H9 (cell line): ENCODE measurements at regions not wholly inside any gene's neighbourhood (a gene's known extent, or its start where the extent isn't known, plus 50 kb on each side); places are given as distances from the start of the nearest gene placed in this dataset.

Experiments
- DNase-seq: peaks from one replicate; pipeline ENCODE4 v3.0.0-alpha.2; 2017
- H2AFZ ChIP-seq: one replicate; pipeline ENCODE4 v1.6.1; 2013; ENCODE audit warnings: mild to moderate bottlenecking, low read length, control low read depth, moderate library complexity
- H2AK5ac ChIP-seq: 2 replicates; pipeline ENCODE4 v1.6.1; 2013; ENCODE audit warnings: low read length, control low read depth, mixed read lengths; ENCODE audit not compliant: insufficient read length
- H2BK120ac ChIP-seq: one replicate; pipeline ENCODE4 v1.6.1; 2013; ENCODE audit warnings: low read depth, mild to moderate bottlenecking, low read length, control low read depth, inconsistent platforms; ENCODE audit not compliant: poor library complexity, severe bottlenecking
- H2BK12ac ChIP-seq: 2 replicates; pipeline ENCODE4 v1.6.1; 2013; ENCODE audit warnings: low read length, control low read depth, mixed read lengths, low read depth; ENCODE audit not compliant: insufficient read length
- H2BK15ac ChIP-seq: 2 replicates; pipeline ENCODE4 v1.6.1; 2013; ENCODE audit warnings: low read depth, low read length, control low read depth
- H2BK20ac ChIP-seq: one replicate; pipeline ENCODE4 v1.6.1; 2013; ENCODE audit warnings: low read depth, mild to moderate bottlenecking, low read length, control low read depth, inconsistent platforms; ENCODE audit not compliant: poor library complexity, severe bottlenecking
- H2BK5ac ChIP-seq: 2 replicates; pipeline ENCODE4 v1.6.1; 2013; ENCODE audit warnings: low read length, control low read depth, mixed read lengths; ENCODE audit not compliant: insufficient read length
- H3K14ac ChIP-seq: 2 replicates; pipeline ENCODE4 v1.6.1; 2013; ENCODE audit warnings: low read length, control low read depth; ENCODE audit not compliant: insufficient read depth
- H3K18ac ChIP-seq: 2 replicates; pipeline ENCODE4 v1.6.1; 2013; ENCODE audit warnings: low read depth, mild to moderate bottlenecking, mixed read lengths, low read length, control low read depth; ENCODE audit not compliant: insufficient read length
- H3K23ac ChIP-seq: 2 replicates; pipeline ENCODE4 v1.6.1; 2013; ENCODE audit warnings: low read length, control low read depth, mixed read lengths, low read depth; ENCODE audit not compliant: insufficient read length
- H3K23me2 ChIP-seq: 2 replicates; pipeline ENCODE4 v1.6.1; 2013; ENCODE audit warnings: low read depth, mild to moderate bottlenecking, mixed read lengths, low read length, control low read depth; ENCODE audit not compliant: insufficient read length, poor library complexity, severe bottlenecking
- H3K27ac ChIP-seq: 2 replicates; pipeline ENCODE4 v1.5.1; 2013; ENCODE audit warnings: low read length, control low read depth, mixed read lengths, low read depth; ENCODE audit not compliant: insufficient read length
- H3K27me3 ChIP-seq: 2 replicates; pipeline ENCODE4 v1.6.1; 2013; ENCODE audit warnings: low read length, control low read depth, inconsistent platforms; ENCODE audit not compliant: insufficient read depth
- H3K4ac ChIP-seq: 2 replicates; pipeline ENCODE4 v1.6.1; 2013; ENCODE audit warnings: low read depth, mild to moderate bottlenecking, control low read depth, inconsistent platforms, low read length, moderate library complexity
- H3K4me1 ChIP-seq: 2 replicates; pipeline ENCODE4 v1.6.1; 2013; ENCODE audit warnings: low read length, control low read depth, inconsistent platforms; ENCODE audit not compliant: insufficient read depth
- H3K4me2 ChIP-seq: 2 replicates; pipeline ENCODE4 v1.6.1; 2013; ENCODE audit warnings: low read length, control low read depth, mixed read lengths; ENCODE audit not compliant: insufficient read length, insufficient read depth
- H3K56ac ChIP-seq: 2 replicates; pipeline ENCODE4 v1.6.1; 2013; ENCODE audit warnings: low read depth, mild to moderate bottlenecking, mixed read lengths, low read length, control low read depth; ENCODE audit not compliant: insufficient read length
- H3K79me1 ChIP-seq: 2 replicates; pipeline ENCODE4 v1.6.1; 2013; ENCODE audit warnings: low read depth, mild to moderate bottlenecking, moderate library complexity, low read length, control low read depth, inconsistent platforms; ENCODE audit not compliant: insufficient read depth, poor library complexity, severe bottlenecking
- H3K79me2 ChIP-seq: 2 replicates; pipeline ENCODE4 v1.6.1; 2013; ENCODE audit warnings: low read length, control low read depth, inconsistent platforms; ENCODE audit not compliant: insufficient read depth
- H3K9ac ChIP-seq: 2 replicates; pipeline ENCODE4 v1.6.1; 2013; ENCODE audit warnings: low read length, control low read depth, mixed read lengths; ENCODE audit not compliant: insufficient read length; ENCODE audit errors: extremely low read depth
- H3K9me3 ChIP-seq: one replicate; pipeline ENCODE4 v1.6.1; 2013; ENCODE audit warnings: low read depth, low read length, inconsistent platforms; ENCODE audit not compliant: control insufficient read depth
- H3T11ph ChIP-seq: one replicate; pipeline ENCODE4 v1.6.1; 2013; ENCODE audit warnings: mild to moderate bottlenecking, low read length, control low read depth, inconsistent platforms
- H4K20me1 ChIP-seq: one replicate; pipeline ENCODE4 v1.6.1; 2013; ENCODE audit not compliant: control insufficient read depth, insufficient read length, insufficient read depth
- H4K5ac ChIP-seq: 2 replicates; pipeline ENCODE4 v1.6.1; 2013; ENCODE audit warnings: low read depth, mild to moderate bottlenecking, mixed read lengths, low read length, control low read depth; ENCODE audit not compliant: insufficient read length
- H4K8ac ChIP-seq: replicated peaks from 2 replicates; pipeline ENCODE4 v1.6.1; 2013; ENCODE audit warnings: low read length, control low read depth, mixed read lengths, low read depth; ENCODE audit not compliant: insufficient read length
- H4K91ac ChIP-seq: 2 replicates; pipeline ENCODE4 v1.6.1; 2013; ENCODE audit warnings: low read depth, mild to moderate bottlenecking, moderate library complexity, mixed read lengths, low read length, control low read depth; ENCODE audit not compliant: insufficient read length
- H3K27ac Mint-ChIP-seq, 3 experiments: 2 replicates in 2 of 3; 3 replicates in 1 of 3; pipeline ENCODE4 v1.8.0; 2020 to 2021; ENCODE audit warnings: mixed read lengths in 3 of 3, mild to moderate bottlenecking in 1 of 3, moderate library complexity in 1 of 3
- H3K27me3 Mint-ChIP-seq: 2 replicates; pipeline ENCODE4 v1.8.0; 2021; ENCODE audit warnings: low read depth, mild to moderate bottlenecking, moderate library complexity, mixed read lengths
- H3K36me3 Mint-ChIP-seq, 3 experiments: 2 replicates in 2 of 3; 3 replicates in 1 of 3; pipeline ENCODE4 v1.8.0; 2020 to 2021; ENCODE audit warnings: low read depth in 3 of 3, mixed read lengths in 3 of 3; ENCODE audit not compliant: insufficient read depth in 1 of 3
- H3K4me1 Mint-ChIP-seq, 2 experiments: 2 replicates each; pipeline ENCODE4 v1.8.0; 2020; ENCODE audit warnings: mixed read lengths in 2 of 2
- H3K4me3 Mint-ChIP-seq, 2 experiments: 2 replicates in 1 of 2; 3 replicates in 1 of 2; pipeline ENCODE4 v1.8.0; 2020 to 2021; ENCODE audit warnings: mild to moderate bottlenecking in 2 of 2, mixed read lengths in 2 of 2, moderate library complexity in 1 of 2
- H3K9me3 Mint-ChIP-seq, 2 experiments: 2 replicates in 1 of 2; 3 replicates in 1 of 2; pipeline ENCODE4 v1.8.0; 2020; ENCODE audit warnings: mild to moderate bottlenecking in 2 of 2, mixed read lengths in 2 of 2, moderate library complexity in 1 of 2
- WGBS: extraction: QIAGEN DNeasy Blood & Tissue Kit; methylation state at CpG from one replicate; pipeline ENCODE4 v1.1.7; 2013; ENCODE audit warnings: missing lambda C conversion rate, low lambda C conversion rate, mixed read lengths; ENCODE audit not compliant: insufficient read length; ENCODE audit errors: extremely low coverage; 5-methylcytosine and 5-hydroxymethylcytosine counted together
- TF ChIP-seq, protein P1 (sequence below): fragments of 200-600 bp; sonication (generic); conservative IDR thresholded peaks from 3 replicates; pipeline ENCODE4 v1.8.0; 2021; ENCODE audit warnings: antibody characterized with exemption, mild to moderate bottlenecking

DNA sequence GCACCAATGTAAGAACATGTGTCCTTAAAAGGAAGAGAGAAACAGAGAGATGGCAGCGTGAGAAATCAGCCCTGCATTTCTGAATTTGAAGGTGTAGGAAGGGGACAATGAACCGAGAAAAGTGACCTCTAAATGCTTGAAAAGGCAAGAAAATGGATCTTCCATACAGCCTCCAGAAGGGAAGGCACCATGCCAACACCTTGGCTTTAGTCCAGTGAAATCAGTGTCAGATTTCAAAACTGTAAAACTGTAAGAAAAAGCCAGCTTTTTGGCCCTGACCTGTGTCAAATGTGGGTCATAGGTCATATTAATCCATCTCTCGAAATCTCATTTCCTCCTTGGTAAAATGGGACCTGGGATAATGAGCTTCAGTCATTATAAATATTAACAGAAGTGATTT lies 762.3 kb downstream of the DCDC2C start:
- H2AK5ac ChIP-seq: no peak overlapping the region
- TF ChIP-seq, protein P1, sequence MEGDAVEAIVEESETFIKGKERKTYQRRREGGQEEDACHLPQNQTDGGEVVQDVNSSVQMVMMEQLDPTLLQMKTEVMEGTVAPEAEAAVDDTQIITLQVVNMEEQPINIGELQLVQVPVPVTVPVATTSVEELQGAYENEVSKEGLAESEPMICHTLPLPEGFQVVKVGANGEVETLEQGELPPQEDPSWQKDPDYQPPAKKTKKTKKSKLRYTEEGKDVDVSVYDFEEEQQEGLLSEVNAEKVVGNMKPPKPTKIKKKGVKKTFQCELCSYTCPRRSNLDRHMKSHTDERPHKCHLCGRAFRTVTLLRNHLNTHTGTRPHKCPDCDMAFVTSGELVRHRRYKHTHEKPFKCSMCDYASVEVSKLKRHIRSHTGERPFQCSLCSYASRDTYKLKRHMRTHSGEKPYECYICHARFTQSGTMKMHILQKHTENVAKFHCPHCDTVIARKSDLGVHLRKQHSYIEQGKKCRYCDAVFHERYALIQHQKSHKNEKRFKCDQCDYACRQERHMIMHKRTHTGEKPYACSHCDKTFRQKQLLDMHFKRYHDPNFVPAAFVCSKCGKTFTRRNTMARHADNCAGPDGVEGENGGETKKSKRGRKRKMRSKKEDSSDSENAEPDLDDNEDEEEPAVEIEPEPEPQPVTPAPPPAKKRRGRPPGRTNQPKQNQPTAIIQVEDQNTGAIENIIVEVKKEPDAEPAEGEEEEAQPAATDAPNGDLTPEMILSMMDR: no peak
- peaks cover 0 to 8% of the 10 kb centered on the region in 2 experiments; a peak in 2 of 4 replicates for H3K4me1 Mint-ChIP-seq
- no peak overlapping the region for H3K27ac Mint-ChIP-seq
- no peaks in the 10 kb centered on the region for H4K20me1 ChIP-seq
- H3K4ac ChIP-seq: no peak overlapping the region
- H3K4me1 ChIP-seq: no peaks in the 10 kb centered on the region
- no peak overlapping the region for H2AFZ ChIP-seq
- no peak overlapping the region for H3T11ph ChIP-seq
- no peak overlapping the region for H4K8ac ChIP-seq
- H3K79me2 ChIP-seq: no peaks in the 10 kb centered on the region
- no peak overlapping the region for H2BK120ac ChIP-seq
- H2BK20ac ChIP-seq: no peak overlapping the region
- no peak for DNase-seq
- no peak overlapping the region for H3K18ac ChIP-seq
- no peaks in the 10 kb centered on the region for H3K79me1 ChIP-seq
- H3K27ac ChIP-seq: no peak overlapping the region
- no peak overlapping the region for H3K4me3 Mint-ChIP-seq
- WGBS: no CpG with 5 or more reads among the region's 3 CpGs
- no peaks in the 10 kb centered on the region for H3K9me3 ChIP-seq
- no peak overlapping the region for H2BK15ac ChIP-seq
- H3K9me3 Mint-ChIP-seq: no peaks in the 10 kb centered on the region; a peak in 2 of 5 replicates
- no peak overlapping the region for H3K14ac ChIP-seq
- no peak overlapping the region for H4K5ac ChIP-seq
- no peak overlapping the region for H3K9ac ChIP-seq
- no peak overlapping the region for H2BK12ac ChIP-seq
- no peak overlapping the region for H4K91ac ChIP-seq
- no peak overlapping the region for H2BK5ac ChIP-seq
- H3K36me3 Mint-ChIP-seq: no peaks in the 10 kb centered on the region
- peaks cover 4% of the 10 kb centered on the region; the same call in 1 of the 2 replicates for H3K27me3 Mint-ChIP-seq
- H3K27me3 ChIP-seq: 0 out of 2 replicates have a peak, but pooled peaks cover 2% of the 10 kb centered on the region
- H3K23ac ChIP-seq: no peak overlapping the region
- H3K4me2 ChIP-seq: no peak overlapping the region
- no peak overlapping the region for H3K56ac ChIP-seq
- no peaks in the 10 kb centered on the region for H3K23me2 ChIP-seq
